OCI-LY7 (cell line): ENCODE measurements at regions not wholly inside any gene's neighbourhood (a gene's known extent, or its start where the extent isn't known, plus 50 kb on each side); places are given as distances from the start of the nearest gene placed in this dataset.
"Not testable (repeated sequence)": the region's sequence is repeated elsewhere in the genome, so short reads cannot be mapped to it uniquely, and the experiment has no call there.

Source experiments
- BruUV-seq: library from RNA; stranded (reverse); fragments of 400-500 nt; replicated peaks from 2 replicates; lab custom pipeline; 2021; lab: Mats Ljungman, UMichigan
- CTCF ChIA-PET: fragments of 300-600 bp; sonication (Branson Sonifier 250); formaldehyde crosslinking; loops from one replicate; lab custom pipeline; 2022; ENCODE audit warnings: antibody characterized with exemption; ENCODE audit not compliant: unreplicated experiment; lab: Charles Lee
- POLR2A ChIA-PET: fragments of 300-600 bp; sonication (Branson Sonifier 250); formaldehyde crosslinking; loops from one replicate; lab custom pipeline; 2022; ENCODE audit warnings: antibody characterized with exemption; lab: Charles Lee
- DNase-seq: peaks from one replicate; pipeline ENCODE4 v3.0.0-alpha.2; 2015; ENCODE audit warnings: low spot score
- H2AFZ ChIP-seq: fragments of 200-600 bp; sonication (generic), shearing (Covaris generic); 2 replicates; pipeline ENCODE4 v1.6.1; 2014; ENCODE audit warnings: mild to moderate bottlenecking, antibody characterized with exemption, low read length, moderate library complexity
- H3K27ac ChIP-seq: fragments of 200-600 bp; sonication (generic); 2 replicates; pipeline ENCODE4 v1.5.1; 2014; ENCODE audit warnings: mixed run types, low read depth, mild to moderate bottlenecking, moderate library complexity, low read length, inconsistent platforms; ENCODE audit not compliant: poor library complexity, severe bottlenecking
- H3K36me3 ChIP-seq: fragments of 200-600 bp; sonication (generic); 2 replicates; pipeline ENCODE4 v1.6.1; 2014; ENCODE audit warnings: mild to moderate bottlenecking, antibody characterized with exemption, low read length, moderate library complexity, mixed read lengths; ENCODE audit not compliant: insufficient read depth
- H3K4me1 ChIP-seq: fragments of 200-600 bp; sonication (generic); 2 replicates; pipeline ENCODE4 v1.5.1; 2014; ENCODE audit warnings: mild to moderate bottlenecking, low read length; ENCODE audit not compliant: insufficient read depth, poor library complexity, severe bottlenecking
- H3K4me2 ChIP-seq: fragments of 200-600 bp; sonication (generic); 2 replicates; pipeline ENCODE4 v1.6.1; 2014; ENCODE audit warnings: mild to moderate bottlenecking, low read length
- H3K4me3 ChIP-seq: fragments of 200-600 bp; sonication (generic); 2 replicates; pipeline ENCODE4 v1.5.1; 2014; ENCODE audit warnings: mild to moderate bottlenecking, low read depth, low read length; ENCODE audit not compliant: poor library complexity, severe bottlenecking
- H3K79me2 ChIP-seq: fragments of 200-600 bp; sonication (generic); 2 replicates; pipeline ENCODE4 v1.6.1; 2016; ENCODE audit warnings: low read depth, mild to moderate bottlenecking, low read length, moderate library complexity, mixed read lengths; ENCODE audit not compliant: insufficient read depth
- H3K9me2 ChIP-seq: fragments of 200-600 bp; sonication (generic); 2 replicates; pipeline ENCODE4 v1.6.1; 2016; ENCODE audit warnings: mild to moderate bottlenecking, low read length, mixed read lengths; ENCODE audit not compliant: insufficient read depth
- H3K9me3 ChIP-seq: fragments of 200-600 bp; sonication (generic); 2 replicates; pipeline ENCODE4 v1.6.1; 2014; ENCODE audit warnings: mild to moderate bottlenecking, mixed run types, low read length, mixed read lengths
- H4K20me1 ChIP-seq: fragments of 200-600 bp; sonication (generic); 2 replicates; pipeline ENCODE4 v1.6.1; 2014; ENCODE audit warnings: mild to moderate bottlenecking, antibody characterized with exemption, low read length, moderate library complexity, mixed read lengths; ENCODE audit not compliant: insufficient read depth
- EZH2phosphoT487 ChIP-seq: fragments of 200-600 bp; sonication (generic); IDR thresholded peaks from 2 replicates; pipeline ENCODE4 v1.6.1; 2018; ENCODE audit warnings: low read depth, borderline replicate concordance, mild to moderate bottlenecking, mixed run types, antibody characterized with exemption, low read length, moderate library complexity, mixed read lengths
- intact Hi-C: fragments of 100-400 bp; cut with micrococcal nuclease; formaldehyde crosslinking; loops from one replicate; pipeline ENCODE4 v1.10.0; 2022; ENCODE audit not compliant: unreplicated experiment
- TF ChIP-seq, protein P1 (sequence below): fragments of 200-600 bp; sonication (generic); conservative IDR thresholded peaks from 2 replicates; pipeline ENCODE4 v1.5.1; 2014; ENCODE audit warnings: mild to moderate bottlenecking, antibody characterized with exemption, low read length, moderate library complexity, mixed read lengths

DNA sequence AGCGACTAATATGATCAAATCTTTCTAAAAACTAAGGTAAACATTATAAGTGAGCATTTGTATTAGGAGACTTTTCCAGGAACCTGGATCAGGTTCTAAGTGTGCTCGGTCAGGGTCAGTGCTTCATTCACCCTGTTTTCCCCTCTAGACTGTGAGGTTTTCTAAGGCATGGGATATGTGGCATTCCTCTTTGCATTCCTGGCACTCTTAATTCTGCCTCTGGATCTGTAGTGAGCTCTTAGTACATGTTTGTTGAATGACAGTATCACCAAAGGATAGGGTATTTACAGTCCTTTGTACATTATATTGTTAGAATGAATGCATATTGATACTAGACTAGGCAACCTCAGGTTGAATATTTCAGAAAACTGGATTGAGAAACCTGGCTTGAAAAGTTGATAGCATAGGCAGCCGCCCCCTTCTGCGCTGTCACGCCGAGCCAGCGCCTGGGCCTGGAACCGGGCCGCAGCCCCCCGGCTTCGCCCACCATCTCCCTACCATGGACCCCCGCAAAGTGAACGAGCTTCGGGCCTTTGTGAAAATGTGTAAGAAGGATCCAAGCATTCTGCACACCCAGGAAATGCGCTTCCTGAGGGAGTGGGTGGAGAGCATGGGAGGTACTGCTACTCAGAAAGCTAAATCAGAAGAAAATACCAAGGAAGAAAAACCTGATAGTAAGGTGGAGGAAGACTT, 156.5 kb downstream of the KCNRG start:
- Histone ChIP-seq H3K4me3 (no peak overlapping the region), H2AFZ (no peak overlapping the region)
- intact Hi-C loops = no loop called here

DNA sequence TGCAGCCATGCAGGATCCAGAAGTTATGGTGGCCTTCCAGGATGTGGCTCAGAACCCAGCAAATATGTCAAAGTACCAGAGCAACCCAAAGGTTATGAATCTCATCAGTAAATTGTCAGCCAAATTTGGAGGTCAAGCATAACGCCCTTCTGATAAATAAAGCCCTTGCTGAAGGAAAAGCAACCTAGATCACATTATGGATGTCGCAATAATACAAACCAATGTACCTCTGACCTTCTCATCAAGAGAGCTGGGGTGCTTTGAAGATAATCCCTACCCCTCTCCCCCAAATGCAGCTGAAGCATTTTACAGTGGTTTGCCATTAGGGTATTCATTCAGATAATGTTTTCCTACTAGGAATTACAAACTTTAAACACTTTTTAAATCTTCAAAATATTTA, 157.8 kb downstream of the KCNRG start:
- CTCF ChIA-PET = not testable (repeated sequence)

More for the DNA sequence above, 156.5 kb downstream of the KCNRG start:
- TF ChIP-seq EZH2phosphoT487 = no peak
- TF ChIP-seq, protein P1, sequence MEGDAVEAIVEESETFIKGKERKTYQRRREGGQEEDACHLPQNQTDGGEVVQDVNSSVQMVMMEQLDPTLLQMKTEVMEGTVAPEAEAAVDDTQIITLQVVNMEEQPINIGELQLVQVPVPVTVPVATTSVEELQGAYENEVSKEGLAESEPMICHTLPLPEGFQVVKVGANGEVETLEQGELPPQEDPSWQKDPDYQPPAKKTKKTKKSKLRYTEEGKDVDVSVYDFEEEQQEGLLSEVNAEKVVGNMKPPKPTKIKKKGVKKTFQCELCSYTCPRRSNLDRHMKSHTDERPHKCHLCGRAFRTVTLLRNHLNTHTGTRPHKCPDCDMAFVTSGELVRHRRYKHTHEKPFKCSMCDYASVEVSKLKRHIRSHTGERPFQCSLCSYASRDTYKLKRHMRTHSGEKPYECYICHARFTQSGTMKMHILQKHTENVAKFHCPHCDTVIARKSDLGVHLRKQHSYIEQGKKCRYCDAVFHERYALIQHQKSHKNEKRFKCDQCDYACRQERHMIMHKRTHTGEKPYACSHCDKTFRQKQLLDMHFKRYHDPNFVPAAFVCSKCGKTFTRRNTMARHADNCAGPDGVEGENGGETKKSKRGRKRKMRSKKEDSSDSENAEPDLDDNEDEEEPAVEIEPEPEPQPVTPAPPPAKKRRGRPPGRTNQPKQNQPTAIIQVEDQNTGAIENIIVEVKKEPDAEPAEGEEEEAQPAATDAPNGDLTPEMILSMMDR = no peak
- H3K4me1 ChIP-seq = no peaks in the 10 kb centered on the region
- H3K36me3 ChIP-seq = no peaks in the 10 kb centered on the region
- H3K27ac ChIP-seq = no peak overlapping the region
- no peaks in the 10 kb centered on the region for H3K9me3 ChIP-seq
- CTCF ChIA-PET = no interaction called here
- DNase-seq = no peak
- POLR2A ChIA-PET = interaction anchor here (1.1 kb wide), 1 partner anchor 9 kb away, joined by 3 read pairs; no protein-coding TSS in a partner anchor
- H3K9me2 ChIP-seq = no peaks in the 10 kb centered on the region
- H4K20me1 ChIP-seq = no peaks in the 10 kb centered on the region
- no peaks in the 10 kb centered on the region for H3K79me2 ChIP-seq
- no peak overlapping the region for H3K4me2 ChIP-seq
- BruUV-seq = no TSS peak

DNA sequence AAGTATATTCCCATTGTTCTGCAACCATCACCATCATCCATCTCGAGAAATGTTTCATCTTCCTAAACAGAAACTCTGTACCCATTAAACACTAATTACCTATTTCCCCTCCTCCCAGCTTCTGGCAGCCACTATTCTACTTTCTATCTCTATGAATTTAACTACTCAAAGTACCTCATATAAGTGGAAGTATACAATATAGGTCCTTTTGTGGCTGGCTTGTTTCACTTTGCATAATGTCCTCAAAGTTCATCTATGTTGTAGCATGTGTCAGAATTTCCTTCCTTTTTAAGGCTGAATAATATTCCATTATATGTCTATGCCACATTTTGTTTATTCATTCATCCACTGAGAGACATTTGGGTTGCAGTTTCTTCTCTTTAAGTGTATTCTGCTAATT, 159.4 kb downstream of the KCNRG start:
- Histone ChIP-seq H3K9me3 (no peaks in the 10 kb centered on the region), H2AFZ (no peak overlapping the region), H3K4me2 (no peak overlapping the region), H3K4me3 (no peak overlapping the region), H3K4me1 (no peaks in the 10 kb centered on the region), H3K9me2 (no peaks in the 10 kb centered on the region), H3K27ac (no peak overlapping the region), H3K36me3 (no peaks in the 10 kb centered on the region), H4K20me1 (no peaks in the 10 kb centered on the region), H3K79me2 (no peaks in the 10 kb centered on the region)
- CTCF ChIA-PET = no interaction called here
- no peak for TF ChIP-seq EZH2phosphoT487
- TF ChIP-seq, protein P1 = no peak
- intact Hi-C loops = no loop called here
- no TSS peak for BruUV-seq
- no peak for DNase-seq
- POLR2A ChIA-PET = no interaction called here

More for the DNA sequence above, 157.8 kb downstream of the KCNRG start:
- H3K79me2 ChIP-seq, H3K36me3 ChIP-seq, DNase-seq, H3K4me3 ChIP-seq, H2AFZ ChIP-seq, H3K27ac ChIP-seq, H3K9me2 ChIP-seq, BruUV-seq, H3K9me3 ChIP-seq, intact Hi-C loops, H3K4me1 ChIP-seq, H4K20me1 ChIP-seq, H3K4me2 ChIP-seq, POLR2A ChIA-PET: not testable (repeated sequence)
